NB4 (cell line): ENCODE measurements at regions not wholly inside any gene's neighbourhood (a gene's known extent, or its start where the extent isn't known, plus 50 kb on each side); places are given as distances from the start of the nearest gene placed in this dataset.

ENCODE experiments used
- DNase-seq: peaks from one replicate; pipeline ENCODE4 v3.0.0; 2010; ENCODE audit warnings: low read depth
- H3K4me3 ChIP-seq: one replicate; pipeline ENCODE4 v1.5.1; 2011; ENCODE audit warnings: mild to moderate bottlenecking, low read depth, low read length, moderate library complexity
- MYC ChIP-seq: IDR thresholded peaks from 2 replicates; pipeline ENCODE4 v1.6.1; 2011; ENCODE audit warnings: low read depth, low read length
- POLR2A ChIP-seq: IDR thresholded peaks from 2 replicates; pipeline ENCODE4 v1.6.1; 2011; ENCODE audit warnings: mild to moderate bottlenecking; ENCODE audit not compliant: insufficient read length; ENCODE audit errors: extremely low read depth
- TF ChIP-seq, protein P1 (sequence below): IDR thresholded peaks from one replicate; pipeline ENCODE4 v1.5.1; 2012; ENCODE audit warnings: low read depth, low read length
- TF ChIP-seq, protein P2 (sequence below): IDR thresholded peaks from 2 replicates; pipeline ENCODE4 v1.6.1; 2011; ENCODE audit warnings: low read depth, low read length

DNA sequence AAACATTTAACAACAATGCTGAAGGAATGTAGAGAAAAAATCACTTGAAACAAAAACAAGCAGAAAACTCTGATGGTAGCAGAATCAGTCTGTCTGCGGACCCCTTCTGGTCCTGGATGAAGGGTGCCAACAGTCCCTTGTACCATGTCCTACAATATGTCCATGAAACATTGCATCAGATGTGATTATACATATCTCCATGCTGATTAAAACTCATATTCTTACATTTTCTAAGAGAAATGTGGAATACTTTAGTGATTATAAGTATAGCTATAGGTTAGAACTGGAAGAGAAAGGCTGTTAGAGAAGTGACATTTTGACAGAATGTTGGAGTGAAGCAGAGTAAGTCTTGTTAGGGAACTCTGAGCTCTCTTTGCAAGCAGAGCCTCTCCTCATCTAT is 286.1 kb downstream of the SH3GL2 start:
- no peak for DNase-seq
- H3K4me3 ChIP-seq, result no peak overlapping the region
- TF ChIP-seq POLR2A (no peak), MYC (no peak)
- TF ChIP-seq, protein P1, sequence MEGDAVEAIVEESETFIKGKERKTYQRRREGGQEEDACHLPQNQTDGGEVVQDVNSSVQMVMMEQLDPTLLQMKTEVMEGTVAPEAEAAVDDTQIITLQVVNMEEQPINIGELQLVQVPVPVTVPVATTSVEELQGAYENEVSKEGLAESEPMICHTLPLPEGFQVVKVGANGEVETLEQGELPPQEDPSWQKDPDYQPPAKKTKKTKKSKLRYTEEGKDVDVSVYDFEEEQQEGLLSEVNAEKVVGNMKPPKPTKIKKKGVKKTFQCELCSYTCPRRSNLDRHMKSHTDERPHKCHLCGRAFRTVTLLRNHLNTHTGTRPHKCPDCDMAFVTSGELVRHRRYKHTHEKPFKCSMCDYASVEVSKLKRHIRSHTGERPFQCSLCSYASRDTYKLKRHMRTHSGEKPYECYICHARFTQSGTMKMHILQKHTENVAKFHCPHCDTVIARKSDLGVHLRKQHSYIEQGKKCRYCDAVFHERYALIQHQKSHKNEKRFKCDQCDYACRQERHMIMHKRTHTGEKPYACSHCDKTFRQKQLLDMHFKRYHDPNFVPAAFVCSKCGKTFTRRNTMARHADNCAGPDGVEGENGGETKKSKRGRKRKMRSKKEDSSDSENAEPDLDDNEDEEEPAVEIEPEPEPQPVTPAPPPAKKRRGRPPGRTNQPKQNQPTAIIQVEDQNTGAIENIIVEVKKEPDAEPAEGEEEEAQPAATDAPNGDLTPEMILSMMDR, result no peak
- TF ChIP-seq, protein P2, sequence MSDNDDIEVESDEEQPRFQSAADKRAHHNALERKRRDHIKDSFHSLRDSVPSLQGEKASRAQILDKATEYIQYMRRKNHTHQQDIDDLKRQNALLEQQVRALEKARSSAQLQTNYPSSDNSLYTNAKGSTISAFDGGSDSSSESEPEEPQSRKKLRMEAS, result no peak

DNA sequence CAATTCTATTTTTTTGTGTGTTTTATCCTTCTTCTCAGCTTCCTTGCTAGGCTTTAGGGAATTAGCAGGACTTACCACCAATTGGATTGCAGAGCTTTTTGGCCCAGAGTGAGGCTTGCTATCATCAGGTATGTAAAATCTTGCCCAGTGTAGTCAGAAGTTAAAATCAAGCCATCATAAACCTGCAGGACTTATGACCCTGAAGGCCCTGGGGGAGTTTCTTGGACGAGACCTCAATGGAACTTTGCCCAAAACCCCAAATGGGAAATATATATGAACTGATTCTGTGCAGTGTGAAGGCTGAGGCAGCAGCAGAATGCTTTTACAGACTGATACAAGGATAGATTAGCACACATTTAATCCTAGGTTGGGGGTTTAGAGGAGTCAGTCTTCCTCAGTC is 287.0 kb downstream of the SH3GL2 start:
- TF ChIP-seq, protein P2, result no peak
- TF ChIP-seq POLR2A (no peak), MYC (no peak)
- TF ChIP-seq, protein P1, result no peak

DNA sequence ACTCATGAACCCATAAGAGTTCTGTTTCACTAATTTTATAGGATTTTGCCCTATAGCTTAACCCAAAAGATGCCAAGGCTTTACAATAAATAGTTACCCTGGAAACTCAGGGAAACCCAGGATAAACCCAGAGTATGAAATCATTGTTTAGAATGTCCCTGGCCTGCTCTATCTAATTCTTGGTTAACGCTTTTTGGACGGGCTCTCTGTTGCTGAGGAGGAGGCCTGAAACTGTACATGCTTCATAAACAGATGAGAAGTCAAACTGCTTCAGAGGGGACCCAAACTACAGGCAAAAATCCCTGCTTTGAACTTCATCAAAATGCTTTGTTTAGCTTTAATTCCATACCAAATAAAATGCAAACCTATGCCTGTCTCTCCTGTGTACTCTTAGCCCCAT is 291.9 kb downstream of the SH3GL2 start:
- DNase-seq, result no peak
- no peak overlapping the region for H3K4me3 ChIP-seq
- TF ChIP-seq, protein P2, result no peak
- TF ChIP-seq POLR2A (no peak), MYC (no peak)
- TF ChIP-seq, protein P1, result no peak

More for the DNA sequence above, 287.0 kb downstream of the SH3GL2 start:
- DNase-seq, result no peak
- no peak overlapping the region for H3K4me3 ChIP-seq

DNA sequence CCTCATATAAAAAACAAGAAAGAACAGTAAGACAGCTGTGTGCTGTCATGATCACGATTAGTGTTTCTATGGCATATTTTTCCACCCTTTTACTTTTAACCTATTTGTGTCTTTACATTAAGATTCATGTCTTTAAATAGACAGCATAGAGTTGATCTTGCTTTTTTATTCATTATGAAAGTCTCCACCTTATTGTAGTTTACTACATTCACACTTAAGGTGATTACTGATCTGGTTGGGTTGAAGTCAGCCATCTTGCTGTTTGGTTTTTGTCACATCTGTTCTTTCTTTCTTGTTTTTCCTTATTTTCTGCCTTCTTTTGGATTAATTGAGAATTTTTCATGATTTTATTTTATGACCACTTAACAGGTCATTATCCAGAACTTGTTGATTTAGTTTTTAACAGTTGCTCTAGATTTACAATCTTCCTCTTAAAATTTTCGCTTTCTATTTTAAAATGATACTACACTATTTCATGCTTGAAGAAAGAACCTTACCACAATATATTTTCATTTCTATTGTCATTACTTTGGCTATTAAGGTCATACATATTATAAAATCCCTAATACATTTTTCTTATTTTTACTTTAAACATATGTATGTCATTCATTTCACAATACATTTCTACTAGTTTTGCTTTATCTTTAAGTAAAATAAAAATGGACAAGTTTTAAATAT is 292.5 kb downstream of the SH3GL2 start:
- no peak for DNase-seq
- no peak overlapping the region for H3K4me3 ChIP-seq
- no peak for TF ChIP-seq POLR2A
- TF ChIP-seq, protein P2, result no peak
- TF ChIP-seq MYC, result no peak
- TF ChIP-seq, protein P1, result no peak

DNA sequence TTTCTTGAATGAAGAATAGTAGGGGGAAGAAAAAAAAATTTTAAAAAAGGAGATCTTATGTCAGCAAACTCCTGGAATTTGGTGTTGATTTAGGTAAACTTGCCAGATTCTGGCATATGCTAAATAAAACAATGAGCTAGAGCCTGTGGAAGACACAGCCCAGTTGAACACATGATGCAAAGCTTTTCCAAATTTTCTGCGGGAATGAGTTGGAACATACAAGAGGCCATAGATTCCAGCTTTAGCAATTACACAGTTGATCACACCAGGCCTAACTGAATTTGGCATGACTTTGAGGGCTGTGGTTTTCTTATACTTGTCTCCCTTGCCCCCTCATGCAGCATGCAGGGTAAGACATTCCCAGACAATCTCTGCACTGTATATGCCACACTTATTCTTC is 297.0 kb downstream of the SH3GL2 start:
- TF ChIP-seq, protein P2, result no peak
- TF ChIP-seq POLR2A (no peak), MYC (no peak)
- TF ChIP-seq, protein P1, result no peak
- DNase-seq, result no peak
- no peak overlapping the region for H3K4me3 ChIP-seq
